Medulla oblongata (tissue), 1 donor: ENCODE measurements at regions not wholly inside any gene's neighbourhood (a gene's known extent, or its start where the extent isn't known, plus 50 kb on each side); places are given as distances from the start of the nearest gene placed in this dataset.
"Not testable (repeated sequence)": the region's sequence is repeated elsewhere in the genome, so short reads cannot be mapped to it uniquely, and the experiment has no call there.

Experiments used
- DNase-seq: peaks from one replicate; pipeline ENCODE4 v3.0.0-alpha.2; 2015; ENCODE audit errors: extremely low spot score

DNA sequence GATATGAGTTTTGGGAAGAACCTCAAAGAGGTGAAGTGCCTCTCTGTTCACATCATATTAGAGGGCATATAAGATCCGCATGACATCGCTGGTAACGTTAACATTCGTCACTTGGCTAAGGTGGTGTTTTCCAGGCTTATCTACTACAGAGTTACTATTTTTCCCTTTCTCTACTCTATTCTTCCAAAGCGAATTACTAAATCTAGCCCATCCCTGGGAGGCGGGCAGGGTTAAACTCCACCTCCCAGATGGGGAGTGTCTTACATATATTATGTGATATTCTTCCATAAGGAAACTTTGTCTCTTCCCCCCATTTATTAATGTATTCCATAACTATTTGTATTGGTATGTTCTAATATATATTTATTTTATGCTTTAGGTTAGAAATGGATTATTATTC, 293.9 kb downstream of the CYRIA start:
- no peak for DNase-seq

- DNase-seq = no peak
These were observed 296.7 kb downstream of the CYRIA start for GRCh38 chr2:16368951-16369350.

DNA sequence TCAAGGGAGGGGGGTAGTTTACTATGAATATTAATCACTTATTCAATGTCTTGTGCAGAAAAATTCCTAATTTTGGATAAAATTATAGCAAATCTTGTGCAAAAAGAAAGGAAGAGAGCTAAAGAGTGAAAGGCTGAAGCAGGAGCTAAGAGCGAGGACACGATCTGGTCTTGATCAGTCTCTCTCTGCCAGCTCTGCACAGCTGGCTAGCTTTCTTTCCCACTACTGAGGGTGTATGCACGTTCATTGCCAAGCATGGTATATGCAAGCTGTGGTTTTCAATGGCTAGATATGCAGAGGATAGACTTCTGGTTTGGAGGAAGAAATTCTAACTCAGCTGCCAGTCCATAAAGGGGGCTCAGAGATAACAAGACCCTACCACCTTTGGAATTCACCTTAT, 297.3 kb downstream of the CYRIA start:
- DNase-seq = no peak

GRCh38 chr2:16365366-16365765, 300.3 kb downstream of the CYRIA start:
- no peak for DNase-seq

DNA sequence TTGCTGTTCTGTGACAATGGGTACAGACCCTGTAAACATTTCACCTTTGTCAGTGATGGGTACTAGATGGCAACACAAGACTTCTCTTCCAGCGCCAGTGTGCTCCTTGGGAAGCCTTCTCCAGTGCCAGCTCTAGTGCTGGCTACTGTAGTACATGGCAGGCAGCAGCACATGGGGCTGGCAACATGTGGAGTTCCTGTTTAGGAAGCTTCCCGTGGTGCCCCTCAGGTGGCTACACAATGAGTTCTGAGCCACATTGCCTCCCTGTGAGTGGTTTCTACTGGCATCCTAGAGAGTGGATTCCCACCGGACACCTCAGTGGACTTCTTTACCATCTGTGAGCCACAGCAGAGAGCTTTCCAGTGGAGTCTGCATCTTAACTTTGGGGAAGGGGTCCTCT, 302.1 kb downstream of the CYRIA start:
- DNase-seq = no peak

GRCh38 chr2:16362611-16363010, 303.0 kb downstream of the CYRIA start:
- DNase-seq = no peak

DNA sequence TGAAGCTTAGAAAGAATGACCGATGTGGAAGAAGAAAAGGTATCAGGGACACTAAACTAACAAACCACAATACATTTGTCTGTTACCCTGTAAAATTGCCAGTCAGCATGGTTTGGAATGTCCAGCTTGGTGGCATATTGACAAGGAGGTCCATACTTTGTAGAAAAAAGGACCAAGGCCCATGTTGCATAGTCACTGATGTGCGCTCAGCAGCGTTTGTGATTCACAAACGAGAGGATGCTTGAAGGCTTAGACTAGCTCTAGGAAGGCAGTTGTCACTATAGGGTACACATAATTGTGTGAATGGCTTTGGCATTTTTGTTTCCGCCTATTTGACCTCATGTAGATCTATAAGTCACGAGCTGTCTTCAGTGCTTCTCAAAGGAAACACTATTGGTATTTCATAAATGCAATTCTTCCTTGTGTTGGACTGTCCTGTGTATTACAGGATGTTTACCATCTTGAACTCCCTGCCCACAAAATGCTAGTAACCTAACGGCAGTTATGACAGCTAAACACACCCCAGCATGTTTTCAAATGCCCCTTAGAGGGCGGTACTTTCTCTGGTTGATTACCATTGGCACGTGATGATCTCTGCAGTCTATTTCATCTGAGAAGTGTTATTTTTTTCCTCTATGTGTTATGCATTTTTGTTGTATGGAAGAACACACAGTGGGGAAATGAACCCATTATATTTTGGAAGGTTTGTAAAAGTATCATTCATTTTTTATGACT, 304.2 kb downstream of the CYRIA start:
- DNase-seq = no peak

DNA sequence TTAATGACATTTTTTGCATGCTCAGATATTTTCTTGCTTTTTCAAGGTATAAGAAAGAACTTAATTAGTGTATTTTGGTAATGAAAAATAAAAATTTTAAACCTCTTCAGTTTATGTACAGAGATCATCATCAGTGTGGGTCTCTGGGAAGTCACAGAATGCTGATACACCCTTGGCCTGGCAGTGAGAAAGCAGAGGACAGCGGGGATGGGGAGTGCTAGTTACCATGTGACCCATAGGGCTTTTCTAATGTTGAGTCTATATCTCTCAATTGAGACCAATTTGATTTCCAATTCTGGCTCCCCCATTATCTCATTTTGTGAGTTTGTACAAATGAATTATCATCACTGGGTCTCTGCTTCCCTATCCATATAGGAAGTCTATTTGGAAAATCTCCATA, 305.7 kb downstream of the CYRIA start:
- no peak for DNase-seq

- DNase-seq = no peak
These were observed 308.4 kb downstream of the CYRIA start for GRCh38 chr2:16357188-16357587.

- DNase-seq = no peak
These were observed 314.1 kb downstream of the CYRIA start for GRCh38 chr2:16351541-16351940.

DNA sequence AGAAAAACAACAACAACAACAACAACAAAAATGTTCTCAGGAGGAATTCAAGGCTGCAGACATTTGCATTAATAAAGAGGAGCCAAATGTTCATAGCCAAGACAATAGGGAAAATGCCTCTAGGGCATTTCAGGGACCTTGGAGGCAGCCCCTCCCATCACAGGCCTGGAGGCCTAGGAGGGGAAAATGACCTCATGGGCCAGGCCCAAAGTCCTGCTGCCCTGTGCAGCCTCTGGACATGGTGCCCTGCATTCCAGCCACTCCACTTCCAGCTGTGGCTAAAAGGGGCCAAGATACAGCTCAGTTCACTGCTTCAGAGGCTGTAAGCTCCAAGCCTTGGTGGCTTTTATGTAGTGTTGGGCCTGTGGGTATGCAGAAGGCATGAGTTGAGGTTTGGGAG, 314.5 kb downstream of the CYRIA start:
- no peak for DNase-seq

GRCh38 chr2:16350211-16350610, 315.4 kb downstream of the CYRIA start:
- DNase-seq = no peak

GRCh38 chr2:16349811-16350210, 315.8 kb downstream of the CYRIA start:
- DNase-seq = no peak

GRCh38 chr2:16348821-16349515, 316.7 kb downstream of the CYRIA start:
- no peak for DNase-seq

DNA sequence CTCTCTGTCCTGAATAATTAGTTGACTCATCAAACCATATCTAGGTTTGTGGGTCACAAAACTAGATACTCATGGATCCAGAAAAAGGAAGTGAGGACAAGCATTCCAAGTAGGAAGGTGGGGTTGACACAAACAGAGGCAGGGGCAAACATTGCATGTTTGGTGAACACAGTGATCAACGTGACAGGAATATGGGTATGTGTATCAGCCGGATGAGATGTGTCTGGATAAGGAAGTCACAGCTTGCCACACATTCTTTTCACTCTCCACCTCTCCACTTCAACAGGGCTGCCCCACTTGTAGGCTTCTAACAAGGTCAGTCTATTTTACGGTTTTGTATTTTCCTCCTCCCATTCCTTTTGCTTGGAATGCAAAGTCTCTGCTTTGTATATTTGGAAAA, 319.0 kb downstream of the CYRIA start:
- DNase-seq = no peak

DNA sequence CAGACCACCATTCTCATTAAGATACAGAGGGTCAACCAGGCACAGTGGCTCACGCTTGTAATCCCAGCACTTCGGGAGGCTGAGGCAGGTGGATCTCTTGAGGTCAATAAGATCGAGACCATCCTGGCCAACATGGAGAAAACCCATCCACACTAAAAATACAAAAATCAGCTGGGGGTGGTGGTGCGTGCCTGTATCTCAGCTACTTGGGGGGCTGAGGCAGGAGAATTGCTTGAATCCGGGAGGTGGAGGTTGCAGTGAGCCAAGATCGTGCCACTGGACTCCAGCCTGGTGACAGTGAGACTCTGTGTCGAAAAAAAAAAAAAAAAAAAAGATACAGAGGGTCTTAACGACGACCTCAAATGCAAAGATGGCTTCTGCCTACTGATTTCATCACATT, 320.4 kb downstream of the CYRIA start:
- DNase-seq = not testable (repeated sequence)

DNA sequence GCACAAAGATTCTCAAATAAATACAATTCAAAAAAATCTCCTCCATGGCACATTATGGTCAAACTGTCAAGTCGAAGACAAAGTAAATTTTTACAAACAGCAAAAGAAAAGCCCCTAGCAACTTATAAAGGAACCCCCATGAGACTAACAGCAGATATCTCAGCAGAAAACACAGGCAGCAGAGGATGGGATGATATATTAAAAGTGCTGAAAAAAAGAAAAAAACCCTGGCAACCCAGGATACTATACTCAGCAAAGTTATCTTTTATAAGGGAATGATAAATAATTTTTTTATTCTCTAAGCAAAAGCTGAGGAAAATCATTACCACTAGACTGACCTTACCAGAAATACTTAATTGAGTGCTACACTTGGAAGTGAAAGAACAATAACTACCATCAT, 326.4 kb downstream of the CYRIA start:
- no peak for DNase-seq

- DNase-seq = no peak
These were observed 327.6 kb downstream of the CYRIA start for GRCh38 chr2:16338026-16338425.

DNA sequence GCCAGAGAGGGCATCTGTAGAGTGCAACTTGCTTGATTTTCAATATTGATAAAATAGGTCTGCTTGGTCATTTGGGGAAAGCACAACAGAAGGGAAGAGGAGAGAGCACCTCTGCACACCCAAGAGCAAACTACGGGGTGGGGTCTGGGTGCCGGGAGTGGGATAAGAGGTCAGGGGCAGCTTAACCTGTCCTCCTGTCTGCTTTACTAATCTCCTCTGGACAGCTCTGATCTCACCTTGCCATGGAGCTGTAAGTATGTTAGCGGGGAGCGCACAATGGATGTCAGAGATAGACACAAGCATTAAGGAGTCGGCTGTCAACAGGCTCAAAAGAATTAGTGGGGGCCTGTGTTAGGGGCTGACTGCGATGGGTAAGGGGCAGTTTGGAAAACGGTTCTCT, 328.7 kb downstream of the CYRIA start:
- no peak for DNase-seq

- DNase-seq = no peak
These were observed 329.1 kb downstream of the CYRIA start for GRCh38 chr2:16336491-16336890.

DNA sequence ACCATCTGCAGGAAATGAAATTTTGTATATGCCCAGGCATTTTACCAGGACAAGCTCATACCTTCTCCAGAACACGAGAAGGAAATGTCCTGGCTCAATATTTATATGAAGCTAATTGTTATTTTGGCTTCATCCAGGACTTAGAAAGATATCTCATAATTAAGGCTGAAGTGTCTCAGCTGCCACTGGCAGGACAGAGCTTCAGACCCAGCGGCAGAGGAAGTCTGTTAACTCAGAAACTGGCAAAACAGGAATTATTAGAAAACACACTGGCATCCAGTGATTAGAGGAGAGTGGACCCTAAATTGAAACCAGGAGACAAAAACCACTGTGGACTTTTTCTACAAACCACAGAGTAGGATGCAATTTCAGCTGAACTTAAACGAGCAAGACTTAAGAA, 329.7 kb downstream of the CYRIA start:
- DNase-seq = no peak

DNA sequence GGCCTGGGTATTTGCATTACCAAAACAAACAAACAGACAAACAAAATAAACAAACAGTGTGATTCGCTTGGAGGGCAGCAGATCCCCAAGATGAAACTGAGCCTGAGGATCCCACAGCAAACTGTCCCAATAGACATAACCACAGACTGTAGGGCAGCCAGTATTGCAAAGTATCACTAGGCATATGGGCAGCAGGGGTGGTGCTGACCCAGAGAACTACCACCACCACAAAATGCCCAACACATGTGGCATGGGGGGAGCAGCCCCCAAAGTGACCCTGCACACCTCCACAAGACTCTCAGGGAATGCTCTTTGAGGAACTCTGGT, 330.1 kb downstream of the CYRIA start:
- no peak for DNase-seq

- DNase-seq = no peak
These were observed 330.6 kb downstream of the CYRIA start for GRCh38 chr2:16334886-16335603.
